Stimulated activated memory B cell treated with anti-CD40 and anti-IgM and Interleukin-4, amounts not matched to agents 10 μg/mL and 1 μg/mL and 100 μg/mL, for 72 hours (primary cell): ENCODE measurements at regions not wholly inside any gene's neighbourhood (a gene's known extent, or its start where the extent isn't known, plus 50 kb on each side); places are given as distances from the start of the nearest gene placed in this dataset.
"Not testable (repeated sequence)": the region's sequence is repeated elsewhere in the genome, so short reads cannot be mapped to it uniquely, and the experiment has no call there.

ENCODE experiments used
- ATAC-seq: fragments of 150-1000 bp; cut with Tn5 transposase; 2 replicates; pipeline ENCODE4 v1.10.0; 2021
- H3K27ac Mint-ChIP-seq: one replicate; pipeline ENCODE4 v1.8.0; 2022; ENCODE audit warnings: mild to moderate bottlenecking, mixed read lengths
- H3K27me3 Mint-ChIP-seq: one replicate; pipeline ENCODE4 v1.8.0; 2022; ENCODE audit warnings: mixed read lengths
- H3K36me3 Mint-ChIP-seq: one replicate; pipeline ENCODE4 v1.8.0; 2022; ENCODE audit warnings: mixed read lengths
- H3K4me1 Mint-ChIP-seq: one replicate; pipeline ENCODE4 v1.8.0; 2022; ENCODE audit warnings: mixed read lengths
- H3K4me3 Mint-ChIP-seq: one replicate; pipeline ENCODE4 v1.8.0; 2022; ENCODE audit warnings: mild to moderate bottlenecking, moderate library complexity, mixed read lengths
- H3K9me3 Mint-ChIP-seq: one replicate; pipeline ENCODE4 v1.8.0; 2022; ENCODE audit warnings: mixed read lengths

DNA sequence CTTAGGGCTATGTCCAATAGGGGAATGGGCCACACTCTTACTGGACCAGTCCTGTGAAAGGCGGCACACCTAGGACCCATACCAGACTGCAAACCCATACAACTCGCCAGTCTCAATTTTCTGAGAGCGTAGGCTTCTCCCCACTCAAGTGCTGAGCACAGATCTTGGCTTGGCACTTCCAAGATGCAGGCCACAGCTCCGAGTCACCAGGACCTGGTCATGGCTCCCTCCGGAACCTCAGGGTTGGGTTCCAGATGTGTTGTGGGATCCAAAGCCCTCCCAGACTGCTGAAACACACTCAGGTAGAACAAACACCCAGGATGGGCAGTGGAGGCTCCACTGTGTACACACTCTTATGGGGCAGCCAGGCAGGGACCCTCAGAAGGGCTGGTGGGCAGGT, 103.3 kb downstream of the TMEM144 start:
- H3K36me3 Mint-ChIP-seq = no peaks in the 10 kb centered on the region
- no peaks in the 10 kb centered on the region for H3K27me3 Mint-ChIP-seq
- no peak overlapping the region for H3K27ac Mint-ChIP-seq
- no peak overlapping the region for H3K4me3 Mint-ChIP-seq
- no peaks in the 10 kb centered on the region for H3K9me3 Mint-ChIP-seq
- no peaks in the 10 kb centered on the region for H3K4me1 Mint-ChIP-seq
- no peak for ATAC-seq

GRCh38 chr4:158314756-158315487, 104.6 kb downstream of the TMEM144 start:
- no peak for ATAC-seq
- no peaks in the 10 kb centered on the region for H3K27me3 Mint-ChIP-seq
- H3K4me1 Mint-ChIP-seq = no peaks in the 10 kb centered on the region
- H3K27ac Mint-ChIP-seq = no peak overlapping the region
- no peak overlapping the region for H3K4me3 Mint-ChIP-seq
- H3K9me3 Mint-ChIP-seq = no peaks in the 10 kb centered on the region
- no peaks in the 10 kb centered on the region for H3K36me3 Mint-ChIP-seq

DNA sequence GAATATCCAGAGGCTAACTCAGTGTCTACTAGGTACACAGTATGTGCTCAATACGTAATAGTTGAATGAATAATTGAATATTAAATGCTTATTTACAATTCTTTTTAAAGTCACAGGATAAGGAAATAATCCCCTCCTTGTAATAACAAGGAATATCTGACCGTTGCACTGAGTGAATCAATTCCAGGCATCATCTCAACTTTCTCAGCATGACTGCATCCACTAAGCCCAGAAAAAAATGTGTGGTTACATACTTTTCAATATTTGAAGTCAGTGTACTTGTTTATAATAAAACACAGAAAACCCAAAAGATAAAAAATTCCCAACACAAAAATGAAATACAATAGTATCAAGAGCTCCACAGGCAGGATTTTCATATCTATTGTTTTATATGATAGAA, 105.4 kb downstream of the TMEM144 start:
- ATAC-seq = no peak
- peaks cover 2% of the 10 kb centered on the region for H3K9me3 Mint-ChIP-seq
- no peaks in the 10 kb centered on the region for H3K36me3 Mint-ChIP-seq
- H3K27me3 Mint-ChIP-seq = no peaks in the 10 kb centered on the region
- no peak overlapping the region for H3K4me3 Mint-ChIP-seq
- H3K4me1 Mint-ChIP-seq = no peaks in the 10 kb centered on the region
- H3K27ac Mint-ChIP-seq = no peak overlapping the region

DNA sequence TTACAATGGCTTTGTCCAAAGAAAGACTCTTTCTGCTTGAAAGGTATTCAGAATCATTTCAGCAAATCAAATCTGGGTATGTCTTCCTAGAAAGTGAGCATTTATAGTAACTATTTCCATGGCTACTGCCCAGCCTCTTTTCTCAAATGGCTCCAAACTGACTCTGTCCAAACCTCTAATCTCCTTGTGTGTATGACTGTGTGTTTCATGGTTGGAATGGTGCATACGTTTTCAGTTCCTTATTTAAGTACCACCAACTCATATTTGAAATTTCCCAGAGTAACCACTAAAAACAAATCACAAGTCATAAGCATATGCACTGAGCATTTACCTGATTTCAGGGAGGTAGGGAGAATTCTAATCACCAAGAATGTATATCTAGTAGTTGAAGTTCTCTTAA, 106.0 kb downstream of the TMEM144 start:
- no peaks in the 10 kb centered on the region for H3K27me3 Mint-ChIP-seq
- no peaks in the 10 kb centered on the region for H3K4me1 Mint-ChIP-seq
- no peak overlapping the region for H3K27ac Mint-ChIP-seq
- H3K4me3 Mint-ChIP-seq = no peak overlapping the region
- H3K9me3 Mint-ChIP-seq = peaks cover 2% of the 10 kb centered on the region
- ATAC-seq = no peak
- no peaks in the 10 kb centered on the region for H3K36me3 Mint-ChIP-seq

DNA sequence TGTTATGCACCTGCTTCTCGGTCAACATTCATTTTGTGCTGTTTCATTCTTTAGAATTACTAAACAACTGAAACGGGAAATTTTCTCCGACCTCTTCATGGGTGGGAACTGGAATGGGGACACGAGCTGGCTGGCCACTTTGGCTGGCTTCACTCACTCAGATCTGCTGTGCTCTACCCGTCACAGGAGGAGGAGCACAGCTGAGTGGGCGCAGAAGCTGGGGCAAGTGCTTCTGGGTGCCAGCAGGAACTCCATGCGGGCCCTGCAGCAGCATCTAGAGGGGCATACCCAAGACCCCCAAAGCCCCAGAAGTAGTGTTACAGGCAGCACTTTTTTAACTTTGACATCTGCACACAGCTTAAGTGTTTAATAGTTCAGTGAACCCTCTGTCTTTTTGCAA, 109.6 kb downstream of the TMEM144 start:
- Mint-ChIP-seq H3K27ac (no peak overlapping the region), H3K36me3 (no peaks in the 10 kb centered on the region), H3K4me1 (no peaks in the 10 kb centered on the region), H3K27me3 (no peaks in the 10 kb centered on the region), H3K9me3 (peaks cover 2% of the 10 kb centered on the region), H3K4me3 (no peak overlapping the region)
- no peak for ATAC-seq

GRCh38 chr4:158322109-158322508, 111.8 kb downstream of the TMEM144 start:
- H3K36me3 Mint-ChIP-seq = no peaks in the 10 kb centered on the region
- H3K9me3 Mint-ChIP-seq = peaks cover 2% of the 10 kb centered on the region
- no peaks in the 10 kb centered on the region for H3K4me1 Mint-ChIP-seq
- no peak overlapping the region for H3K4me3 Mint-ChIP-seq
- no peak overlapping the region for H3K27ac Mint-ChIP-seq
- no peaks in the 10 kb centered on the region for H3K27me3 Mint-ChIP-seq
- ATAC-seq = no peak

- Mint-ChIP-seq H3K27ac (no peak overlapping the region), H3K27me3 (no peaks in the 10 kb centered on the region), H3K36me3 (no peaks in the 10 kb centered on the region), H3K9me3 (no peaks in the 10 kb centered on the region), H3K4me1 (no peaks in the 10 kb centered on the region), H3K4me3 (no peak overlapping the region)
- no peak for ATAC-seq
Observed at GRCh38 chr4:158327525-158327924, 117.2 kb downstream of the TMEM144 start.

DNA sequence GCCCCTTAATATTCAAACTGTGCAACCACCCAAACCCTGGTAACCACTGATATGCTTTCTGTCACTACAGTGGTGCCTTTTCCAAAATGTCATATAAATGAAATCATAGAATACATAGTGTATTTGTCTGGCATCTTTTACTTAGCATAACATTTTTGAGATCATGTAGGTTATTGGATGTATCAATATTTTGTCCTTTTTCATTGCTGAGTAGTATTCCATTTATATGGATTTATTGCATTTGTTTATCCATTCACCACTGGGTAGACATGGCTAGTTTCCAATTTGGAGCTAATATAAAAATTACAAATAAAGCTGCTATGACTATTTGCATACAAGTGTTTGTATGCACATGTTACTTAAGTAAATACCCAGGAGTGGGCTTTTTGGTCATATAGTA, 121.6 kb downstream of the TMEM144 start:
- H3K9me3 Mint-ChIP-seq = no peaks in the 10 kb centered on the region
- H3K36me3 Mint-ChIP-seq = no peaks in the 10 kb centered on the region
- H3K4me3 Mint-ChIP-seq = no peak overlapping the region
- H3K27ac Mint-ChIP-seq = no peak overlapping the region
- no peaks in the 10 kb centered on the region for H3K27me3 Mint-ChIP-seq
- no peak for ATAC-seq
- H3K4me1 Mint-ChIP-seq = no peaks in the 10 kb centered on the region

- no peaks in the 10 kb centered on the region for H3K36me3 Mint-ChIP-seq
- no peaks in the 10 kb centered on the region for H3K4me1 Mint-ChIP-seq
- no peak overlapping the region for H3K27ac Mint-ChIP-seq
- no peak for ATAC-seq
- H3K27me3 Mint-ChIP-seq = no peaks in the 10 kb centered on the region
- no peak overlapping the region for H3K4me3 Mint-ChIP-seq
- no peaks in the 10 kb centered on the region for H3K9me3 Mint-ChIP-seq
Observed at GRCh38 chr4:158333820-158334219, 123.5 kb downstream of the TMEM144 start.

- H3K36me3 Mint-ChIP-seq = no peaks in the 10 kb centered on the region
- no peaks in the 10 kb centered on the region for H3K27me3 Mint-ChIP-seq
- ATAC-seq = no peak
- H3K27ac Mint-ChIP-seq = no peak overlapping the region
- no peaks in the 10 kb centered on the region for H3K9me3 Mint-ChIP-seq
- no peak overlapping the region for H3K4me3 Mint-ChIP-seq
- H3K4me1 Mint-ChIP-seq = no peaks in the 10 kb centered on the region
Observed at GRCh38 chr4:158341896-158342295, 131.6 kb downstream of the TMEM144 start.

DNA sequence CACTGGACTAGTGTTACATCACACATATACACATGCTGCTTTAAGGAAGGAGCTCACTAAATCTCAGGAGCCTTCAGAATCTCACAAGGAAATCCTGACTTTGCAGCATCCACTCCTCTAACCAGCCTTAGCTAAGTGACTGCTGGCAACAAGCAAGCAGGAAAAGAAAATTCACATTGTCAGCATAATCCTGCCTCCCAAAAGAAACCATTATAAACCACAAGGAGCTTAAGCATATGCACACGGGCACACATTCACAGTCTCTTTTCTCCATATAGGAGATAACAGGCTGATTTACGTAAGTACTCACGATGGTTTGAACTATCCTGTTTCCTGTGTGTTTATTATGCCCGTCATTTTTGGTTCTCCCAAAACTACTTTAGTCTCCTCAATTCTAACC, 136.3 kb downstream of the TMEM144 start:
- Mint-ChIP-seq H3K4me3 (no peak overlapping the region), H3K27me3 (no peaks in the 10 kb centered on the region)

DNA sequence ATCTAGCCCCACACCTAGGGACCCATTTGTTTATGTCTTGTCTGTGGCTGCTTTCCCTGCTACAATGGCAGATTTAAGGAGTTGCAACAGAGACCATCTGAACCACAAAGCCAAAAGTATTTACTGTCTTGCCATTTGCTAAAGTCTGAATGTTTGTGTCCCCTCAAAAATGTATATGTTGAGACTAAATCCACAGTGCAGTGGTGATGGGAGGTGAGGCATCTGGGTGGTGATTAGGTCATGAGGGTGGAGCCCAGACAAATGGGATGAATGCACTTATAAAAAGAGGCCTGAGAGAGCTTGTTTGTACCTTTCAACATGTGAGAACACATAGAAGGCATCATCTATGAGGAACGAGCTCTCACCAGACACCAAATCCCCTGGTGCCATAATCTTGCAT, 137.3 kb downstream of the TMEM144 start:
- Mint-ChIP-seq H3K27me3 (no peaks in the 10 kb centered on the region), H3K9me3 (peaks cover 4% of the 10 kb centered on the region), H3K27ac (no peak overlapping the region), H3K4me1 (no peaks in the 10 kb centered on the region), H3K4me3 (no peak overlapping the region), H3K36me3 (no peaks in the 10 kb centered on the region)
- no peak for ATAC-seq

More for the DNA sequence above, 136.3 kb downstream of the TMEM144 start:
- no peak for ATAC-seq
- peaks cover 3% of the 10 kb centered on the region for H3K9me3 Mint-ChIP-seq
- no peaks in the 10 kb centered on the region for H3K36me3 Mint-ChIP-seq
- H3K27ac Mint-ChIP-seq = no peak overlapping the region
- H3K4me1 Mint-ChIP-seq = no peaks in the 10 kb centered on the region

DNA sequence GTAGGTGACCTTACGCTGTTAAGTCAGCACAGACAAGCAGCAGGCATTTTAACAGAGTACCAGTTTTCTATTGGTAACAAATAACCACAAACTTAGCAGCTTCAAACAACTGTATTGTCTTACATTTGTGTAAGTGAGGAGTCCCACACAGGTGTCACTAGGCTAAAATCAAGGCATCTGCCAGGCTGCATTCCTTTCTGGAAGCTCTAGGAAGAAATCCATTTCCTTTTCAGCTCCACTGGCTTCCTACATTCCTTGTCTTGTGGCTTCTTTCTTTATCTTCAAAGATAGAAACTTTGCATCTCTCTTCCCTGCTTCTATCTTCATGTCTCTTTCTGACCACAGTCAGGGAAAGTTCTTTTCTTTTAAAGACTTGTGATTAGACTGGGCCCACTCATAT, 139.9 kb downstream of the TMEM144 start:
- Mint-ChIP-seq H3K9me3 (peaks cover 4% of the 10 kb centered on the region), H3K27me3 (no peaks in the 10 kb centered on the region), H3K36me3 (no peaks in the 10 kb centered on the region), H3K4me1 (no peaks in the 10 kb centered on the region), H3K4me3 (no peak overlapping the region), H3K27ac (no peak overlapping the region)
- ATAC-seq = no peak

DNA sequence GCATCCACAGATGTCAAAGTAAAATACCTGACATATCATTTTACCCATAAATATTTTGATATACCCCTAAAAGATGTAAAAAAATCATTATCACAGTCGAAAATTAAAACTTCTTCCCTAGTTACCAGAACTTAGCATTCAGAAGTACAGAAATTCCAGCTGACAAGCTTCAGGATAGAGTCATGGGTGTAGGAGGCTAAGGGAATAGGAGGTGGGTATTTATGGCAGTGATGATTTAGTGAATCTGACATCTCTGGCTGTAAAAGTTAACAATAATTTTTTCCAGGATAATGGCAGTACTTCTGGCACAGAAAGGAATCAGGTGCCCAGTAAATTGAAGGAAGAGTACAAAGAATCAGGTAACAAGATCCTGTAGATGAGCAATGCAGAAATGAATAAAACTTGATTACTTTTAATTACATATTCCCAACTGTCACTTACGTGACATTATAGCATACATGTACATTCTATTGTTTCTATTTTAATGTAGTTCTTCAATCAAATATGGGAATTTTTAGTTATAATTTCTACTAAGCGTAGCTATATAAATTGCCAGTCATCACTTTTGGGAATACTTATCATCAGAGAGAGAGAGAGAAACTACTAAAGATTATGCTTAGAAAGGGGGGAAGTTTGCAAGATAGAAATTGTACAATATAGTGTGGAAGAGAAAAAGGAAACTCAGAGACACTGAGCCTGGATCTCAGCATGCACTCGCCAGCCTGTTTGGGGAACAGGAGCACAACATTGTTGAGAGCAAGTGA, 143.4 kb downstream of the TMEM144 start:
- Mint-ChIP-seq H3K4me1 (no peaks in the 10 kb centered on the region), H3K27me3 (no peaks in the 10 kb centered on the region), H3K36me3 (no peaks in the 10 kb centered on the region), H3K9me3 (peaks cover 8% of the 10 kb centered on the region), H3K27ac (no peak overlapping the region), H3K4me3 (no peak overlapping the region)
- ATAC-seq = no peak

GRCh38 chr4:158356301-158356700, 146.0 kb downstream of the TMEM144 start:
- Mint-ChIP-seq H3K9me3 (peaks cover 10% of the 10 kb centered on the region), H3K36me3 (no peaks in the 10 kb centered on the region), H3K27me3 (no peaks in the 10 kb centered on the region), H3K4me1 (no peaks in the 10 kb centered on the region), H3K27ac (no peak overlapping the region), H3K4me3 (no peak overlapping the region)
- no peak for ATAC-seq

DNA sequence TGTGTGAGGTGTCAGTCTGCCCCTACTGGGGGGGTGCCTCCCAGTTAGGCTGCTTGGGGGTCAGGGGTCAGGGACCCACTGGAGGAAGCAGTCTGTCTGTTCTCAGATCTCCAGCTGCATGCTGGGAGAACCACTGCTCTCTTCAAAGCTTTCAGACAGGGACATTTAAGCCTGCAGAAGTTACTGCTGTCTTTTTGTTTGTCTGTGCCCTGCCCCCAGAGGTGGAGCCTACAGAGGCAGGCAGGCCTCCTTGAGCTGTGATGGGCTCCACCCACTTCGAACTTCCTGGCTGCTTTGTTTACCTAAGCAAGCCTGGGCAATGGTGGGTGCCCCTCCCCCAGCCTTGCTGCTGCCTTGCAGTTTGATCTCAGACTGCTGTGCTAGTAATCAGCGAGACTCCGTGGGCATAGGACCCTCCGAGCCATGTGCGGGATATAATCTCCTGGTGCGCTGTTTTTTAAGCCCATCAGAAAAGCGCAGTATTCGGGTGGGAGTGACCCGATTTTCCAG, 153.7 kb upstream of the RXFP1 start:
- not testable (repeated sequence) for H3K27me3 Mint-ChIP-seq, H3K4me3 Mint-ChIP-seq, H3K27ac Mint-ChIP-seq, H3K36me3 Mint-ChIP-seq, ATAC-seq, H3K4me1 Mint-ChIP-seq
- peaks cover 22% of the 10 kb centered on the region for H3K9me3 Mint-ChIP-seq
